CD4-positive, alpha-beta memory T cell (primary cell): ENCODE measurements at regions not wholly inside any gene's neighbourhood (a gene's known extent, or its start where the extent isn't known, plus 50 kb on each side); places are given as distances from the start of the nearest gene placed in this dataset.

Experiments used
- CTCF ChIA-PET: fragments of 350-600 bp; sonication (Branson Sonifier 250); formaldehyde crosslinking; loops from one replicate; lab custom pipeline; 2021; ENCODE audit warnings: inconsistent platforms; ENCODE audit not compliant: partially characterized antibody; lab: Charles Lee
- POLR2A ChIA-PET: fragments of 350-600 bp; sonication (Branson Sonifier 250); formaldehyde crosslinking; loops from one replicate; lab custom pipeline; 2021; ENCODE audit not compliant: partially characterized antibody; lab: Charles Lee
- DNase-seq, 5 donors: peaks; one replicate each; pipeline versions ENCODE4 v3.0.0 to v3.0.0-alpha.2; 2020 to 2022; ENCODE audit warnings: mixed read lengths in 1 of 5
- H3K27ac ChIP-seq: one replicate; pipeline ENCODE4 v1.7.0; 2013; ENCODE audit warnings: low read depth, low read length
- H3K27me3 ChIP-seq: 2 replicates; pipeline ENCODE4 v1.7.0; 2013; ENCODE audit warnings: mild to moderate bottlenecking, low read length, moderate library complexity; ENCODE audit not compliant: insufficient read depth
- H3K36me3 ChIP-seq: 2 replicates; pipeline ENCODE4 v1.7.0; 2013; ENCODE audit warnings: mild to moderate bottlenecking, low read length, moderate library complexity; ENCODE audit not compliant: insufficient read depth
- H3K4me1 ChIP-seq: 2 replicates; pipeline ENCODE4 v1.7.0; 2013; ENCODE audit warnings: mild to moderate bottlenecking, low read length, moderate library complexity; ENCODE audit not compliant: insufficient read depth
- H3K4me3 ChIP-seq, 2 donors: one replicate each; pipeline ENCODE4 v1.7.0; 2013; ENCODE audit warnings: low read length in 2 of 2, mild to moderate bottlenecking in 1 of 2
- H3K9me3 ChIP-seq, 2 donors: one replicate each; pipeline ENCODE4 v1.7.0; 2013; ENCODE audit warnings: low read length in 2 of 2, control low read depth in 1 of 2; ENCODE audit not compliant: control insufficient read depth in 1 of 2
- H3K27ac Mint-ChIP-seq, 7 donors: one replicate each; pipeline ENCODE4 v1.8.0; 2020 to 2021; ENCODE audit warnings: mixed read lengths in 7 of 7, mild to moderate bottlenecking in 6 of 7, inconsistent platforms in 3 of 7, moderate library complexity in 3 of 7
- H3K27me3 Mint-ChIP-seq, 2 donors: one replicate each; pipeline ENCODE4 v1.8.0; 2020 to 2021; ENCODE audit warnings: mixed read lengths in 2 of 2
- H3K36me3 Mint-ChIP-seq, 2 donors: one replicate each; pipeline ENCODE4 v1.8.0; 2020 to 2021; ENCODE audit warnings: mixed read lengths in 2 of 2, inconsistent platforms in 1 of 2, mild to moderate bottlenecking in 1 of 2
- H3K4me1 Mint-ChIP-seq, 4 donors: one replicate each; pipeline ENCODE4 v1.8.0; 2020 to 2021; ENCODE audit warnings: mixed read lengths in 4 of 4, mild to moderate bottlenecking in 1 of 4
- H3K4me3 Mint-ChIP-seq, 8 donors: one replicate each; pipeline ENCODE4 v1.8.0; 2020 to 2021; ENCODE audit warnings: mixed read lengths in 8 of 8, mild to moderate bottlenecking in 7 of 8, moderate library complexity in 6 of 8, inconsistent platforms in 3 of 8
- H3K9me3 Mint-ChIP-seq, 8 donors: one replicate each; pipeline ENCODE4 v1.8.0; 2020 to 2021; ENCODE audit warnings: mixed read lengths in 8 of 8, mild to moderate bottlenecking in 5 of 8, inconsistent platforms in 3 of 8, moderate library complexity in 1 of 8
- intact Hi-C: fragments of 100-400 bp; cut with micrococcal nuclease; formaldehyde crosslinking; loops from one replicate; pipeline ENCODE4 v1.15.1; 2023

DNA sequence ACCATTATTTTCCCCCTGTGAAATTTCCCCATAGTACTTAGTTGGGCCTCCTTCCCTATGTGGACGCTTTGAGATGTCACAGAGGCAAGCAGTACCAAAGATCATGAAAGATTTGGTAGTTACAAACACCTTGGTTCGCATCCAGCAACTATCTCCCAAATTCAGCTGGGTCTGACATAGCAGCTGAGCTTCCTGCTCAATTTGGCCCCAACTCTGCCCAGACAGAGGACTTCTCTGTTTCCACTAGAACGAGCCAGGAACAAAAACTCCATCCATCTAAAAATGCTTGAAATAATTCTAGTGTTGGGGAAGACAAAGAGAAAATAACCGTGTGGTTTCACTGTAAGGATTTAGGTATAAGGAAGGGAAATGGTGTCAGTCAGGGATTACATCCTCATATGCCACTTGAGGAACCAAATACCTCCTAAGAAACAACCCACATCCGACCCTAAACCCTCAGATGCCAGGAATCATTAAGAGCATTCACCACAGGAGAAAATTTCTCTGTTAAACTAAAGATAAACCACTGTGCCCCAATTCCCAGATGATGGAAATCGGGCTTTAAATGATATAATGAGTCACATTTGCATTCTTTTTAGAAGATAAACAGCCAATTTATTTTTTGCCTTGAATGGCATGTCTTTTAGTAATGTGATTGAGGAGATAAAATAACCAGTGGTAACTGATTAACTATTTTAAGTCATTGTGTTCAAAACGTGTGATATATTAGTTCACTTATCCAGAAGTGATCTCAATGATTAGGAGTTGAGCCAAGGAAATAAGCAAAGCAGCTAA lies 103.7 kb upstream of the IFNG-AS1 start:
- CTCF ChIA-PET: no interaction called here
- Histone ChIP-seq H3K9me3 (no peaks in the 10 kb centered on the region), H3K27me3 (no peaks in the 10 kb centered on the region), H3K4me1 (no peaks in the 10 kb centered on the region), H3K4me3 (no peak overlapping the region), H3K36me3 (no peaks in the 10 kb centered on the region), H3K27ac (no peak overlapping the region)
- H3K4me1 Mint-ChIP-seq: peaks cover 0 to 3% (median under 1%) of the 10 kb centered on the region in 4 donors
- no peaks in the 10 kb centered on the region for H3K9me3 Mint-ChIP-seq
- no peak overlapping the region for H3K27ac Mint-ChIP-seq
- POLR2A ChIA-PET: no interaction called here
- DNase-seq: no peak
- H3K36me3 Mint-ChIP-seq: no peaks in the 10 kb centered on the region
- no peak overlapping the region for H3K4me3 Mint-ChIP-seq
- peaks cover 4 to 5% of the 10 kb centered on the region in 2 donors for H3K27me3 Mint-ChIP-seq
- intact Hi-C loops: no loop called here

DNA sequence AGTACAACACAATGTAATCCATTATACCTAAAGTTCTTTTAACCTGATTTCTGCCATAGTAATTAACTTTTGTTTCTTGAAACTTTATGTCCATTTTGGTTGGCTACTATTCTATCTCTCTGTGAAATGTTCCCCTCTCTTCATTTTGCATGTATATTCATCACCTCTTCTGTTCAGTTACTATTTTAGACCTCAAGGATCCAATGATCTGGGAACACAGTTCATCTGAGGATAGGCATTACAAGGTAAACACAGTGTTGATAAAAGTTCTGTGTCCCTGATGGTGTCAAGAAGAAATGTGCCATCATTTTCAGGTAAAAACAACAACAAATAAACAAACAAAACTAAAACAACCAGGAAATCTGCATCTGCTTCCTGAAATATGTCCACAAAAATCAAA lies 102.2 kb upstream of the IFNG-AS1 start:
- H3K4me3 Mint-ChIP-seq: no peak overlapping the region
- H3K27ac Mint-ChIP-seq: no peak overlapping the region
- no peak for DNase-seq
- H3K27me3 ChIP-seq: no peaks in the 10 kb centered on the region
- intact Hi-C loops: no loop called here
- H3K9me3 Mint-ChIP-seq: no peaks in the 10 kb centered on the region
- no peaks in the 10 kb centered on the region for H3K36me3 ChIP-seq
- no peak overlapping the region for H3K4me3 ChIP-seq
- ChIA-PET CTCF (no interaction called here), POLR2A (no interaction called here)
- H3K36me3 Mint-ChIP-seq: no peaks in the 10 kb centered on the region
- no peaks in the 10 kb centered on the region for H3K9me3 ChIP-seq
- peaks cover 4 to 5% of the 10 kb centered on the region in 2 donors for H3K27me3 Mint-ChIP-seq
- H3K27ac ChIP-seq: no peak overlapping the region
- H3K4me1 ChIP-seq: no peaks in the 10 kb centered on the region
- H3K4me1 Mint-ChIP-seq: peaks cover 0 to 10% (median 6%) of the 10 kb centered on the region in 4 donors

DNA sequence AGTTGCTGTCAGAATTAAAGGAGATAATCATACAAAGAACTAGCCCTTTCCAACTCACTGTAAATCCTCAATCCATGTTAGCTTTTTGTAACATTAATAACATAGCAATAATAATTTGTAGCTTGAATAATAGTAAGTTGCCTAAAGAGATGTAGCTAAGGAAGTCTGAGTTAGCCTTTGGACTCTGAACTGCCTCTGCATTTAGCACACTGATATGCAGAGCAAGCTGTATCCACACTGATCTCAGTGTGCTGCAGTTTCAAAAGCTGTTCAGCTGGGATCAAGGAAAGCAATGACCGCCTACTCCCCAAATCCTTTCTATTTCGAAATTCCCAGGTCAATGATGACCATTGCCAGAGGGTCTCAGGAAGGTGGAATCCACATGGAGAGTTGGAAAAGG lies 99.3 kb upstream of the IFNG-AS1 start:
- intact Hi-C loops: no loop called here
- Mint-ChIP-seq H3K27ac (no peak overlapping the region), H3K4me3 (no peak overlapping the region), H3K4me1 (peaks cover 0 to 10% (median 6%) of the 10 kb centered on the region in 4 donors), H3K9me3 (no peaks in the 10 kb centered on the region), H3K27me3 (peaks cover 2 to 3% of the 10 kb centered on the region in 2 donors), H3K36me3 (no peaks in the 10 kb centered on the region)
- H3K27me3 ChIP-seq: no peaks in the 10 kb centered on the region
- H3K9me3 ChIP-seq: no peaks in the 10 kb centered on the region
- CTCF ChIA-PET: interaction anchor here (1.7 kb wide), 1 partner anchor 24 kb away, joined by 3 read pairs; no protein-coding TSS in a partner anchor
- POLR2A ChIA-PET: no interaction called here
- H3K36me3 ChIP-seq: no peaks in the 10 kb centered on the region
- no peak for DNase-seq
- H3K4me1 ChIP-seq: no peaks in the 10 kb centered on the region
- no peak overlapping the region for H3K27ac ChIP-seq
- no peak overlapping the region for H3K4me3 ChIP-seq

DNA sequence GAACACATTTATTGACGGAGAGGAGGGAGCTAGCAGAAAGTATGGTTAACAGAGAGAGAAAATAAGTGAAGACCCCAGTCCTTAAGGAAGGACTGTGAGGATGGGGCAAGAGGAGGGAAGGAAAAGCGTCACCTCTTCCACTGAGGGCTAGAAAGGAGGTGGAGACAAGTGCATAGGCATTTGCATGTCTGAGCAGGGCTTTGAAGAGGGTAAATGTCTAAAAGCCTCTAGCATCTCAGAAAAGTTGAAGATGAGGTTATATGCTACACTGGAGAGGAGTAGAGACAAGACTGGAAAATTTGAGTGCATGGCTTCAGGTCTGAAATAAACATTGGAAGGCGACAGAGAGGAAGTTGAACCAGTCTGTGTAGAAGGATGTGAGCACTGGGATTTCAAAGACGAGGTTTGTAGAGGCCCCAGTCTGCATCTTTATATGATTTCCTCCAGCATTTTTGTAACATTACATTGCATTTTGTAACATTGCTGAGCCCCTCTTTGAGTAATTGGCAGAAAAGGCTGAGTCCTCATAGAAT lies 98.5 kb upstream of the IFNG-AS1 start:
- intact Hi-C loops: no loop called here
- H3K36me3 Mint-ChIP-seq: no peaks in the 10 kb centered on the region
- ChIA-PET POLR2A (no interaction called here), CTCF (interaction anchor here (1.7 kb wide), 1 partner anchor 23 kb away, joined by 3 read pairs; no protein-coding TSS in a partner anchor)
- H3K9me3 Mint-ChIP-seq: no peaks in the 10 kb centered on the region
- Histone ChIP-seq H3K9me3 (no peaks in the 10 kb centered on the region), H3K4me1 (no peaks in the 10 kb centered on the region), H3K27ac (no peak overlapping the region), H3K4me3 (no peak overlapping the region), H3K27me3 (no peaks in the 10 kb centered on the region), H3K36me3 (no peaks in the 10 kb centered on the region)
- no peak for DNase-seq
- peaks cover 2 to 3% of the 10 kb centered on the region in 2 donors for H3K27me3 Mint-ChIP-seq
- no peak overlapping the region for H3K4me3 Mint-ChIP-seq
- peak overlapping the region in 2 of 7 donors; percentile 19 to 36 for H3K27ac Mint-ChIP-seq
- peaks cover 0 to 10% (median 6%) of the 10 kb centered on the region in 4 donors for H3K4me1 Mint-ChIP-seq

DNA sequence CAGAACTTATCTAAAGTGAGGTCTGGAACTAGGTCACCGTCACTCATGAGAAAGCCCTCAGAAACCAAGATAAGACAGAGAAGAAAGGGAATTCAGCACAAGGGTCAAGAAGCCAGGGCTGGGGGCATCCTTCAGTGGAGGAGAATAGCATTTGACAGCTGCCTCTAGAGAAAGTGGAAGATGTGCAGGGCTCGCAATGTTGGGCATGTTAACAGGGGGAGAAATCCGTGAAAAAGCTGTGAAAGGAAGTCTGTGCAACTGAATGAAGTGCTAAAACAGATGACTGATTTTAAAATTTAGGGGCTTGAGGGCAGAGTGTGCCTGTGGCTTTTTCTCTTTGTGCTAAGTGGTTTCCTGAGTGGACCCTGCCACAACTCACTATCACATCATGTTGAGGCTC lies 97.7 kb upstream of the IFNG-AS1 start:
- H3K9me3 Mint-ChIP-seq: peaks cover 0 to 5% (median 0%) of the 10 kb centered on the region in 8 donors
- POLR2A ChIA-PET: no interaction called here
- intact Hi-C loops: no loop called here
- H3K27ac Mint-ChIP-seq: no peak overlapping the region
- Histone ChIP-seq H3K27me3 (no peaks in the 10 kb centered on the region), H3K36me3 (no peaks in the 10 kb centered on the region), H3K4me1 (no peaks in the 10 kb centered on the region), H3K4me3 (no peak overlapping the region), H3K27ac (no peak overlapping the region), H3K9me3 (no peaks in the 10 kb centered on the region)
- no peak for DNase-seq
- H3K4me3 Mint-ChIP-seq: no peak overlapping the region
- H3K36me3 Mint-ChIP-seq: no peaks in the 10 kb centered on the region
- peaks cover 0 to 10% (median 6%) of the 10 kb centered on the region in 4 donors for H3K4me1 Mint-ChIP-seq
- H3K27me3 Mint-ChIP-seq: peaks cover 2 to 3% of the 10 kb centered on the region in 2 donors
- CTCF ChIA-PET: interaction anchor here (1.7 kb wide), 1 partner anchor 22 kb away, joined by 3 read pairs; no protein-coding TSS in a partner anchor

DNA sequence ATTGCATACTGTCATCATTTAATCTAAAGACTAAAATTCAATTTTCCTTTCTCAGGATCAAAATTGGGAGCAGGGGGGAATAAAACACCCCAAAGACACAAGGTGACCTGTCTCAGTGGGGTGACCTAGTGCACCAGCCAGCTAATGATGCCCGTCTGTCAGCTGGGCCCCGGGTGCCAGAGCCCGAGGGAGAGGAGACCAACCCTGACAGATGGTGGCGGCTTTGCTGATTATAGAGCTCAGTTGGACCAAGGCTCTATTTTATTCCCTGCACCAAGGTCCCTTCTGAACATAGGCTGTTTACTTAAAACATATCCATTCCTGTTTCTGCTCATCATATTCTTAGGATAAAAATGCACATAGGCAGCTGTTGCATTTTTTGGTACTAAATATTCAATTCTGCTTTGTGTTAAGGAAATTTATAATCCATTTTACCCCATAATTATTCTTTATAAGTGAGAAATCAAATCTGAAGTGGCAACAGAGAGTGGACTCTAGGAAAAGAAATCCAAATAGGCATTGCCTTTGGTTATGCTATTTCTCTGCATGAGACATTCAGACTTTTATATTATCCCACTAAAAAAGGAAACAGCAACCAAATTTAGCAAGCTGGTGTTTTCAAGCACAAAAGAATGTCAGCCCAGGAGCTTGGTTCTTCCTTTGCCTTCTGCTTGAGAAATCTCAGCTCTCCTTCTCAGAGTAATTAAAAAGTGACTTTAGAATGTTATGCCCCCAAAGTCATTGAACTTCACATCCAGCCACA lies 96.8 kb upstream of the IFNG-AS1 start:
- Mint-ChIP-seq H3K4me3 (no peak overlapping the region), H3K4me1 (peaks cover 0 to 10% (median 6%) of the 10 kb centered on the region in 4 donors), H3K27ac (no peak overlapping the region), H3K27me3 (peaks cover 2 to 3% of the 10 kb centered on the region in 2 donors), H3K36me3 (no peaks in the 10 kb centered on the region), H3K9me3 (peaks cover 0 to 5% (median 0%) of the 10 kb centered on the region in 8 donors)
- H3K36me3 ChIP-seq: no peaks in the 10 kb centered on the region
- intact Hi-C loops: no loop called here
- H3K27ac ChIP-seq: no peak overlapping the region
- H3K4me3 ChIP-seq: no peak overlapping the region
- H3K4me1 ChIP-seq: no peaks in the 10 kb centered on the region
- ChIA-PET CTCF (no interaction called here), POLR2A (no interaction called here)
- H3K9me3 ChIP-seq: no peaks in the 10 kb centered on the region
- H3K27me3 ChIP-seq: no peaks in the 10 kb centered on the region
- no peak for DNase-seq

DNA sequence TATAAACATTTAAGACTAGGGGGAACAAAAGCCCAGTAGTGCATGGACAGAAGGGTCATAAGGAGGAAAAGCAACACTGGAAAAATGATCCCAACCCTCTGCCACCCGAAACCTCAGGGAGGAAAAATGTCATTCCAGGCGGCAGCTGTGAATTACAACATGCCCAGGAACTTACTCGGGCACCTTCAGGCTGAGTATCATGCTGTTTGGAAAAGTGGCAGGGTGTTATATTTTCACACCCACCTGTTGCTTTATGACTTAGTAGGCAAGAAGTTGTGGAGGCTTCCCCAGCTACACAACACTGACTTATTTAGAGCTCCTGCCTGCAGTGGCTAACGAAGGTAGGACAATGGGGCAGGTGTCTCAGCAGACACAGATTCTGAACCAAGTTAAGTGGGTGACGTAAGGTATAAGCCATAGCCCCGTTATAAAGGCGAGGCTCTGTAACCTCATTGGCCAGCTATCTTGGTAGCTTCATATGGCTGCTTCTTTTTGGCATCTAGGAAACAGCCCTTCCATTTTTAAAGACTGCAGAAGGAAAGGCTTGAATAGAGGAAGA lies 96.1 kb upstream of the IFNG-AS1 start:
- no peak overlapping the region for H3K27ac Mint-ChIP-seq
- ChIA-PET POLR2A (no interaction called here), CTCF (no interaction called here)
- peaks cover 0 to 5% (median 0%) of the 10 kb centered on the region in 8 donors for H3K9me3 Mint-ChIP-seq
- H3K4me1 Mint-ChIP-seq: peaks cover 0 to 10% (median 8%) of the 10 kb centered on the region in 4 donors
- Histone ChIP-seq H3K36me3 (no peaks in the 10 kb centered on the region), H3K27ac (no peak overlapping the region), H3K9me3 (no peaks in the 10 kb centered on the region), H3K4me3 (no peak overlapping the region), H3K4me1 (no peaks in the 10 kb centered on the region), H3K27me3 (no peaks in the 10 kb centered on the region)
- H3K4me3 Mint-ChIP-seq: no peak overlapping the region
- intact Hi-C loops: no loop called here
- no peak for DNase-seq
- peaks cover 2 to 3% of the 10 kb centered on the region in 2 donors for H3K27me3 Mint-ChIP-seq
- H3K36me3 Mint-ChIP-seq: no peaks in the 10 kb centered on the region
